ENCODE measurements at regions not wholly inside any gene's neighbourhood (a gene's known extent, or its start where the extent isn't known, plus 50 kb on each side); places are given as distances from the start of the nearest gene placed in this dataset.

DNA sequence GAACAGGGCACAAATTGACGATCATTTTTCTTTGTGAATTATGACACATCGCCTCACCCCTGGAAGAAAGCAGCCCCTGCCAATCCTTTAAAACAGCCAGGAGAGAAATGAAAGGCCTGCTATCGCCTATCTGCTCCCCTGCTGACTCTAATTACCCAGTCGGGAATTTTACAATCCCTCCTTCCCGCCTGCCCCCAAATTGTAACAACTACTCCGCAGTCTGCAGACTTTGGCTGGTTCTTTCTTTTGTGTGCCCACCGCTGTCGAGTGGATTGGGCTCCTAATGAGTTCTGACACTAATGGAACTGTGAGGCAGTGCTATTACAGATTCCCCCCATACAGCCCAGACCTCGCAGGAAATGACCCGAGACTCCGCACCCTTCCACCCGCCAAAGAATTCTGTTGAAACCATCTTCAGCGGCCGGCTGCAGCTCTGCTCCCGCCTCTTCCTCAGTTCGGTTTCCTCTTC, 281.2 kb upstream of the PARD3B start:
- intact Hi-C loops (cut with micrococcal nuclease), result no loop called here
- peaks cover 20 to 30% of the 10 kb centered on the region in 2 donors for H3K27me3 Mint-ChIP-seq
- no peaks in the 10 kb centered on the region for H3K4me1 ChIP-seq (ENCODE audit: insufficient read depth, low read length)

DNA sequence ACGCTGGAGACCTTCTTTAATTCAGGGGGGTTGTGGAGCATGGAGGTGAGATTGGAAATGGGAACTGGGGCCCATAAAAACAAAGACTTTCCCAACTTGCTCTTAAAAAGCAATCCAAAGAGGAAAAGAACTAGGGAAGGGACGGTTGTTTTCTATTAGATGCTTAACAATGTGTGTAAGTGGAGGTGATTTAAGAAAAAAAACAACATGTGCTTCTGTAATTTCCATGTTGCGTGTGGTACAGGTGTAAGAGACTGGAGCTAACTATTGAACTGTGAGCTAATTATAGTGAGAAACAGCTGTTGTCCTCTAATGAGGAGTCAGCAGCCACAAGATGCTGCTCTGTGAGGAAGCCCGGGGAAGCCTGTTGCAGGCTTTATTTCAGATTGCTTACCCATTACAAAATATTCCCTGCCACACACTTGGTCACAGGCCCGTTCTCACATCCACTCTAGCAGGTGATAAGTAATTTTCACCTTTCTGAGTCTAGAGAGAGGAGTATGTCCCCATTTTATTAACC, 280.6 kb upstream of the PARD3B start:
- Mint-ChIP-seq H3K4me1 (peaks cover 0 to 2% (median 0%) of the 10 kb centered on the region in 4 donors), H3K27me3 (peaks cover 22 to 30% of the 10 kb centered on the region in 2 donors), H3K9me3 (peaks cover 0 to 3% (median 0%) of the 10 kb centered on the region in 8 donors), H3K27ac (no peak overlapping the region), H3K4me3 (no peak overlapping the region), H3K36me3 (no peaks in the 10 kb centered on the region)
- Histone ChIP-seq H3K27me3 (ENCODE audit: insufficient read depth, low read length) (no peaks in the 10 kb centered on the region), H3K4me3 (ENCODE audit: low read length in 2 of 2) (no peak overlapping the region), H3K27ac (ENCODE audit: low read depth, low read length) (no peak overlapping the region), H3K4me1 (ENCODE audit: insufficient read depth, low read length) (no peaks in the 10 kb centered on the region), H3K9me3 (ENCODE audit: control insufficient read depth in 1 of 2, low read length in 2 of 2) (no peaks in the 10 kb centered on the region), H3K36me3 (ENCODE audit: insufficient read depth, low read length) (no peaks in the 10 kb centered on the region)
- POLR2A ChIA-PET (ENCODE audit: partially characterized antibody), result no interaction called here
- CTCF ChIA-PET (ENCODE audit: partially characterized antibody), result no interaction called here
- intact Hi-C loops (cut with micrococcal nuclease), result no loop called here
- DNase-seq, result no peak

More for the DNA sequence above, 281.2 kb upstream of the PARD3B start:
- Mint-ChIP-seq H3K4me1 (peaks cover 0 to 2% (median 0%) of the 10 kb centered on the region in 4 donors), H3K27ac (no peak overlapping the region), H3K9me3 (no peaks in the 10 kb centered on the region), H3K4me3 (no peak overlapping the region), H3K36me3 (no peaks in the 10 kb centered on the region)
- ChIA-PET CTCF (ENCODE audit: partially characterized antibody) (no interaction called here), POLR2A (ENCODE audit: partially characterized antibody) (no interaction called here)
- Histone ChIP-seq H3K27ac (ENCODE audit: low read depth, low read length) (no peak overlapping the region), H3K27me3 (ENCODE audit: insufficient read depth, low read length) (no peaks in the 10 kb centered on the region), H3K4me3 (ENCODE audit: low read length in 2 of 2) (no peak overlapping the region), H3K36me3 (ENCODE audit: insufficient read depth, low read length) (no peaks in the 10 kb centered on the region), H3K9me3 (ENCODE audit: control insufficient read depth in 1 of 2, low read length in 2 of 2) (no peaks in the 10 kb centered on the region)
- DNase-seq, result no peak

DNA sequence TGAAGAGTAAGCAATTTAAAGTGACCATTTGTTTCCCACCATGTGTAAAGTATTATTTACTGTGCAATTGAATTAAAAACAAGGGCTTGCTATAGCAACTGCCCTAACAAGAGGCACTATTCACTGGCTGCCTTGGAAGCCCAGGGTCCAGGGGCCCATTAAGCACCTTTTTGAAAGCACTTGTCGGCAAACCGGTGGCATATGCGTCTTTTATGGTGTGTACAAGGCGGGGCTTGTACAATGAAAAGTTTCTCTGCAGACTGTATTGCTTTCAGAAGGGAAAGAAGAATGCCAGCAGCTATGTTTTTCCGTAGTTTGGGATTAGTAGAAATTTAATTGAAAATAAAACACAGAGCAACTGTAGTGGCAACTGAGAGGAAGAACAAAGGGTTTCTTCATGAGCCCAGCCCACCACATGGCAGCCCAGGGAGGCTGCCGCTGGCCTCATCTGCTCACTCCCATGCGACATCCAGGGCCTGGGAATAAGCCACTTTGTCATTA, 279.5 kb upstream of the PARD3B start:
- Histone ChIP-seq H3K4me3 (ENCODE audit: low read length in 2 of 2) (no peak overlapping the region), H3K4me1 (ENCODE audit: insufficient read depth, low read length) (no peaks in the 10 kb centered on the region), H3K9me3 (ENCODE audit: control insufficient read depth in 1 of 2, low read length in 2 of 2) (no peaks in the 10 kb centered on the region), H3K36me3 (ENCODE audit: insufficient read depth, low read length) (no peaks in the 10 kb centered on the region), H3K27ac (ENCODE audit: low read depth, low read length) (no peak overlapping the region), H3K27me3 (ENCODE audit: insufficient read depth, low read length) (no peaks in the 10 kb centered on the region)
- Mint-ChIP-seq H3K4me1 (no peaks in the 10 kb centered on the region), H3K27ac (no peak overlapping the region), H3K4me3 (no peak overlapping the region), H3K27me3 (peaks cover 17 to 29% of the 10 kb centered on the region in 2 donors), H3K9me3 (peaks cover 0 to 8% (median 6%) of the 10 kb centered on the region in 8 donors), H3K36me3 (peaks cover 0 to 3% of the 10 kb centered on the region in 2 donors)
- no peak for DNase-seq
- ChIA-PET POLR2A (ENCODE audit: partially characterized antibody) (no interaction called here), CTCF (ENCODE audit: partially characterized antibody) (no interaction called here)
- intact Hi-C loops (cut with micrococcal nuclease), result no loop called here

GRCh38 chr2:204268458-204268857, 276.8 kb upstream of the PARD3B start:
- H3K27ac Mint-ChIP-seq, result no peak overlapping the region

DNA sequence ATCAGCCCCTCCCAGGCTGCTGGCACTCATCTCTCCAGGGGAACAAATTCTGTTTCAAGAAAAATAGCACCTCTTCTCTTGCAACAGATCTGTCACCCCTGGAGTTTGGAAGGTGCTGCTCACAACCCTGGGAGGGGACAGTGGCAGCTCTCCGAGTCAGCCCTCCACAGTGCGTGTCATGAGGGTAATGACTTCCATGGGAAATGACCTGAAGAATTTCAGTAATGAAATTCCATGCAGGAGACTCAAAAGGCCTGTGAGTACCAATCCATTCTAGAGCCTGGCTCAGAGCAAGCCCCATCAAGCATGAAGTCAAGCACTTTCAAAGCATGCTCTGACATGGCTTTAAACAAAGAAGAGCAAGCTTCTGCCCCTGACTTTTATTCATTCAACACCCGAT, 276.3 kb upstream of the PARD3B start:
- no peaks in the 10 kb centered on the region for H3K4me1 ChIP-seq (ENCODE audit: insufficient read depth, low read length)
- H3K9me3 Mint-ChIP-seq, result peaks cover 0 to 12% (median 9%) of the 10 kb centered on the region in 8 donors
- intact Hi-C loops (cut with micrococcal nuclease), result no loop called here
- no peak overlapping the region for H3K4me3 Mint-ChIP-seq
- peaks cover 0 to 3% of the 10 kb centered on the region in 2 donors for H3K36me3 Mint-ChIP-seq
- ChIA-PET CTCF (ENCODE audit: partially characterized antibody) (interaction anchor here (1.2 kb wide), 1 partner anchor 8 kb away, joined by 3 read pairs; no protein-coding TSS in a partner anchor), POLR2A (ENCODE audit: partially characterized antibody) (no interaction called here)
- no peak for DNase-seq
- no peak overlapping the region for H3K4me3 ChIP-seq (ENCODE audit: low read length in 2 of 2)
- no peak overlapping the region for H3K27ac ChIP-seq (ENCODE audit: low read depth, low read length)
- H3K9me3 ChIP-seq (ENCODE audit: control insufficient read depth in 1 of 2, low read length in 2 of 2), result no peaks in the 10 kb centered on the region
- H3K27me3 Mint-ChIP-seq, result peaks cover 18 to 20% of the 10 kb centered on the region in 2 donors
- H3K4me1 Mint-ChIP-seq, result no peaks in the 10 kb centered on the region
- H3K36me3 ChIP-seq (ENCODE audit: insufficient read depth, low read length), result no peaks in the 10 kb centered on the region
- no peak overlapping the region for H3K27ac Mint-ChIP-seq
- H3K27me3 ChIP-seq (ENCODE audit: insufficient read depth, low read length), result no peaks in the 10 kb centered on the region

More at GRCh38 chr2:204268458-204268857, 276.8 kb upstream of the PARD3B start:
- H3K27me3 ChIP-seq (ENCODE audit: insufficient read depth, low read length), result no peaks in the 10 kb centered on the region
- Mint-ChIP-seq H3K27me3 (peaks cover 19 to 20% of the 10 kb centered on the region in 2 donors), H3K4me1 (no peaks in the 10 kb centered on the region), H3K4me3 (no peak overlapping the region), H3K9me3 (peaks cover 0 to 12% (median 9%) of the 10 kb centered on the region in 8 donors), H3K36me3 (peaks cover 0 to 3% of the 10 kb centered on the region in 2 donors)
- no peak overlapping the region for H3K4me3 ChIP-seq (ENCODE audit: low read length in 2 of 2)
- no peak for DNase-seq
- H3K4me1 ChIP-seq (ENCODE audit: insufficient read depth, low read length), result no peaks in the 10 kb centered on the region
- H3K27ac ChIP-seq (ENCODE audit: low read depth, low read length), result no peak overlapping the region
- H3K9me3 ChIP-seq (ENCODE audit: control insufficient read depth in 1 of 2, low read length in 2 of 2), result no peaks in the 10 kb centered on the region
- ChIA-PET CTCF (ENCODE audit: partially characterized antibody) (interaction anchor here (1.2 kb wide), 1 partner anchor 8 kb away, joined by 3 read pairs; no protein-coding TSS in a partner anchor), POLR2A (ENCODE audit: partially characterized antibody) (no interaction called here)
- intact Hi-C loops (cut with micrococcal nuclease), result no loop called here
- H3K36me3 ChIP-seq (ENCODE audit: insufficient read depth, low read length), result no peaks in the 10 kb centered on the region

GRCh38 chr2:204272089-204272488, 273.2 kb upstream of the PARD3B start:
- H3K36me3 Mint-ChIP-seq, result peaks cover 0 to 3% of the 10 kb centered on the region in 2 donors
- DNase-seq, result no peak
- CTCF ChIA-PET (ENCODE audit: partially characterized antibody), result no interaction called here
- no peak overlapping the region for H3K27ac Mint-ChIP-seq
- no peak overlapping the region for H3K4me3 Mint-ChIP-seq
- peaks cover 3 to 12% (median 9%) of the 10 kb centered on the region in 8 donors for H3K9me3 Mint-ChIP-seq
- Histone ChIP-seq H3K9me3 (ENCODE audit: control insufficient read depth in 1 of 2, low read length in 2 of 2) (no peaks in the 10 kb centered on the region), H3K4me3 (ENCODE audit: low read length in 2 of 2) (no peak overlapping the region), H3K27ac (ENCODE audit: low read depth, low read length) (no peak overlapping the region), H3K27me3 (ENCODE audit: insufficient read depth, low read length) (no peaks in the 10 kb centered on the region), H3K4me1 (ENCODE audit: insufficient read depth, low read length) (no peaks in the 10 kb centered on the region), H3K36me3 (ENCODE audit: insufficient read depth, low read length) (no peaks in the 10 kb centered on the region)
- POLR2A ChIA-PET (ENCODE audit: partially characterized antibody), result no interaction called here
- H3K27me3 Mint-ChIP-seq, result peaks cover 19 to 20% of the 10 kb centered on the region in 2 donors
- H3K4me1 Mint-ChIP-seq, result no peaks in the 10 kb centered on the region
- intact Hi-C loops (cut with micrococcal nuclease), result no loop called here

- DNase-seq, result no peak
Measured at GRCh38 chr2:204272610-204273287, 272.5 kb upstream of the PARD3B start.

More at GRCh38 chr2:204272610-204273287, 272.5 kb upstream of the PARD3B start:
- Histone ChIP-seq H3K27me3 (ENCODE audit: insufficient read depth, low read length) (no peaks in the 10 kb centered on the region), H3K4me1 (ENCODE audit: insufficient read depth, low read length) (no peaks in the 10 kb centered on the region), H3K27ac (ENCODE audit: low read depth, low read length) (no peak overlapping the region), H3K9me3 (ENCODE audit: control insufficient read depth in 1 of 2, low read length in 2 of 2) (no peaks in the 10 kb centered on the region), H3K36me3 (ENCODE audit: insufficient read depth, low read length) (no peaks in the 10 kb centered on the region), H3K4me3 (ENCODE audit: low read length in 2 of 2) (no peak overlapping the region)
- ChIA-PET CTCF (ENCODE audit: partially characterized antibody) (no interaction called here), POLR2A (ENCODE audit: partially characterized antibody) (no interaction called here)
- Mint-ChIP-seq H3K27ac (no peak overlapping the region), H3K36me3 (peaks cover 0 to 3% of the 10 kb centered on the region in 2 donors), H3K4me1 (no peaks in the 10 kb centered on the region), H3K4me3 (no peak overlapping the region), H3K27me3 (peaks cover 19 to 20% of the 10 kb centered on the region in 2 donors), H3K9me3 (peaks cover 3 to 12% (median 9%) of the 10 kb centered on the region in 8 donors)
- intact Hi-C loops (cut with micrococcal nuclease), result no loop called here

Measured in CD4-positive, alpha-beta memory T cell (primary cell).